ENCODE measurements at regions not wholly inside any gene's neighbourhood (a gene's known extent, or its start where the extent isn't known, plus 50 kb on each side); places are given as distances from the start of the nearest gene placed in this dataset.

DNA sequence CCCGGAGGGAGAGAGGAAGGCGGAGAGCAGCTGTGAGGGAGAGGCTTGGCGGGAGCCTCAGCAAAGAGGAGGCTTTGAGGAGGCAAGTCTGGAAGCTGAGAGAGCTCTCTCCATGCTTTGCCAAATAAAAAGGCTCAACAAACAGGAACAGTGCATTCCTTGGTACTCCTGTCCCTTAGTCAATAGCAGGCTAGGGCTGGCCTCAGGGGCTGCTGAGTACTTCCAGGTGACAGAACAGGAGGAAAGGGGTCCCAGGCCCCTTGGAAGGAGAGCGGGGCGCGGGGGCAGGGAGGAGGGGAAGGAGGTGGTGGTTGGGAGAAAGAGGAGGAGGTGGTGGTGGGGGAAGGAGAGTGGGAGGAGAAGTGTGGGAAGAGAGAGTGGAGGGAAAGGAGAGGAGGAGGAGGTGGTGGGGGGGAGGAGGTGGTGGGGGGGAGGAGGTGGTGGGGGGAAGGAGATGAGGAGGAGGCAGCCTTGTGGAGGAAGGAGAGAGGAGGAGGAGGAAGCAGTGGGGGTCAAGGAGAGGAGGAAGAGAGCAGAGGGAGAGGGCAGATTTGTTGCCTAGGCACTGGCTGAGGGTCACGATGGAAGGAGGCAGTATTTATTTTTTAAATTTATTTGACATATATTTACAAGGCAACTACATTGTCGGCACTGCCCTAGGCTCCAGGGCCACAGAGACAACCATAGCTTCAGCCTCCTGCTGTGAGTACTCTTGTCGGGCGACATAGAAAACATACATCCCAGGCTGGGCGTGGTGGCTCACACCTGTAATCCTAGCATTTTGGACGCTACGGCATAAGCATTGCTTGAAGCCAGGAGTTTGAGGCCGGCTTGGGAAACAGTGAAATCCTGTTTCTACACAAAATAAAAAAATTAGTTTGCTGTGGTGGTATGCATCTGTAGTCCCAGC lies 74.2 kb upstream of the ZBED5 start:
- H3K9me3 ChIP-seq = no peaks in the 10 kb centered on the region
- peak overlapping the region; percentile 86 to 98 (median 92) for H3K27ac ChIP-seq
- WGBS, 5 donors = 22 to 30% (median 28%) methylated on average over 11 to 14 of the region's 14 CpGs
- TF ChIP-seq, protein P1, sequence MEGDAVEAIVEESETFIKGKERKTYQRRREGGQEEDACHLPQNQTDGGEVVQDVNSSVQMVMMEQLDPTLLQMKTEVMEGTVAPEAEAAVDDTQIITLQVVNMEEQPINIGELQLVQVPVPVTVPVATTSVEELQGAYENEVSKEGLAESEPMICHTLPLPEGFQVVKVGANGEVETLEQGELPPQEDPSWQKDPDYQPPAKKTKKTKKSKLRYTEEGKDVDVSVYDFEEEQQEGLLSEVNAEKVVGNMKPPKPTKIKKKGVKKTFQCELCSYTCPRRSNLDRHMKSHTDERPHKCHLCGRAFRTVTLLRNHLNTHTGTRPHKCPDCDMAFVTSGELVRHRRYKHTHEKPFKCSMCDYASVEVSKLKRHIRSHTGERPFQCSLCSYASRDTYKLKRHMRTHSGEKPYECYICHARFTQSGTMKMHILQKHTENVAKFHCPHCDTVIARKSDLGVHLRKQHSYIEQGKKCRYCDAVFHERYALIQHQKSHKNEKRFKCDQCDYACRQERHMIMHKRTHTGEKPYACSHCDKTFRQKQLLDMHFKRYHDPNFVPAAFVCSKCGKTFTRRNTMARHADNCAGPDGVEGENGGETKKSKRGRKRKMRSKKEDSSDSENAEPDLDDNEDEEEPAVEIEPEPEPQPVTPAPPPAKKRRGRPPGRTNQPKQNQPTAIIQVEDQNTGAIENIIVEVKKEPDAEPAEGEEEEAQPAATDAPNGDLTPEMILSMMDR (IDR thresholded peaks at IDR 0.05) = no peak
- TF ChIP-seq EP300 (IDR thresholded peaks at IDR 0.05) (no peak), POLR2AphosphoS5 (IDR thresholded peaks at IDR 0.05) (no peak), POLR2A (IDR thresholded peaks at IDR 0.05) (no peak)
- H3K27me3 ChIP-seq = peaks cover 0 to 22% (median 9%) of the 10 kb centered on the region in 3 donors
- H3K4me1 ChIP-seq = peaks cover 4 to 56% (median 42%) of the 10 kb centered on the region in 4 donors
- intact Hi-C loops (cut with DNase I; ENCODE audit: low total_unique reads) = no loop called here
- no peak for DNase-seq
- peak overlapping the region; percentile 55 to 69 (median 67) for H3K4me3 ChIP-seq
- no peaks in the 10 kb centered on the region for H3K36me3 ChIP-seq

DNA sequence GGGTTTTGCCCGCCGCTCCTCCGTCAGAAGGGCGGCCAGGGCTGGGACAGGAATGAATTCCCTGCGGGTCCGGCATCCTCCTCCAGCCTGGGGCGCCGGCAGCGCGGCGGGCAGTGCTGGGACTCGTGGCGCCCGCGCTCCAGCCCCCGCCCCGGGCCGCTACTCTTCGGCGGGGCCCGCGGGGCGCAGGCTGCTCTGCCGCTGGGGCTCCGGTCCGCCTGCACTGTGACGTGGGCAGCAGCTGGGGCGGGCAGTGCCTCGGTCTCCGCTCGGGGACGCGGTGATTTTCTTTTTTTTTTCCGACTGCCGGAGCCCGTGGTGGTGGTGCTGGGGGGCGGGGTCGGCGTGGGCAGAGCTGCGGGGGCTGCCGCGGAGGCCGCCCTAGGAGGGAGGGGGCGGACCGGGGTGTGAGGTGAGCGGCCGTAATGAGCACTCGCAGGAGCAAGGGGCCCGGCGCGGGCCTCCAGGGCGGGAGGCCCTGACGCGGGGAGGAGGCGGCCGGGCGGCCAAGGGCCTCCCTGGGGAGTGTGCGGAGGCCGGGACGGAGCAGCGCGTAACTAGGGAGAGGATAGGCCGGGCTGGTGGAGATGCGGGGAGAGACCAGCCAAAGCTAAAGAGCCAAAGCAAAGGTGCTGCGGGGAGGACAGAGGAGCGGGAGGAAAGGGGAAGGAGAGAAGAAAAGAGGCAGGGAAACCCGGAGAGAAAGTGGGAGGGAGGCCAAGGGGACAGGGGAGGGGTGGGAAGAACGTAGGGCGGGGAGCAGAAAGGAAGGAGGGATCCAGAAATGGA lies 73.3 kb upstream of the ZBED5 start:
- Histone ChIP-seq H3K36me3 (no peaks in the 10 kb centered on the region), H3K27ac (peak overlapping the region; percentile 86 to 98 (median 92)), H3K4me1 (peaks cover 4 to 58% (median 43%) of the 10 kb centered on the region in 4 donors), H3K27me3 (peaks cover 0 to 22% (median 9%) of the 10 kb centered on the region in 3 donors), H3K9me3 (no peaks in the 10 kb centered on the region), H3K4me3 (peak overlapping the region; percentile 55 to 69 (median 67))
- 0 to 1% (median 1%) methylated on average over 50 to 69 of the region's 69 CpGs for WGBS, 5 donors
- intact Hi-C loops (cut with DNase I; ENCODE audit: low total_unique reads) = no loop called here
- DNase-seq = peak; percentile 53 to 94
- peak; percentile 9 to 30 (median 30) for TF ChIP-seq POLR2AphosphoS5 (IDR thresholded peaks at IDR 0.05)
- no peak for TF ChIP-seq EP300 (IDR thresholded peaks at IDR 0.05)

DNA sequence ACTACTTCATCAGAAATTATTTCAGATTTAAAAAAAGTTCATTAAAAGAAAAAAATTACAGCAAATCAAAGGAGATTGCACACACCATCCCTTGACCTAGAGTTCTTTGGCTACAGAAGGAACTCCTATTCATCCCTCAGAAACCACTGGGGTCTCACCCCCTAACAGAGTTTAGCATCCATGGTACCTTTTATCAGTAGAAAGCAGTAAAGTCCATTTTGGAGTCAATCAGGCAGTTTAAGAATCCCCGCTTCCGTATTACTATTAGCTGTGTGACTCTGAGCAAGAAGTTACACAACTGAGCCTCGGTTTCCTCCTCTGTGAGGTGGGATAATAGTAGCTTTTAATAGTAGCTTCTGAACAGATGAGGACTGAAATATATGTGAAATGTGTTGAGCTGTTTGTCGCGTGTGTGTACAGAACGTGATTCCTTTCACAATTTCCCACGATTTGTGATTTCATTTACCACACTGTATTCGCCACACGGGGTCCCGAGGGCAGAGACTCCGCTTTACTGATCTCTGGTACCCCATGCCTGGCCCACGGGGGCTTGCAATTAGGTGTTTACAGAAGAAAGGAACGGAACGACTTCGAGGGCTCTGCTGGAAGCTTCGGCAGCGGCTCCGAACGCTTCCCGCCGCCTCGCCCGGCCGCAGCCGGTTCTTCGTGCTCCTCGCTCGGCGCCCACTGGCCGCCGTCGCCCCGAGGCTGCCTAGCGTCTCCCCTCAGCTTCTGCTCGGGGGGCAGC lies 72.5 kb upstream of the ZBED5 start:
- peaks cover 0 to 22% (median 9%) of the 10 kb centered on the region in 3 donors for H3K27me3 ChIP-seq
- H3K9me3 ChIP-seq = no peaks in the 10 kb centered on the region
- no peak for DNase-seq
- intact Hi-C loops (cut with DNase I; ENCODE audit: low total_unique reads) = no loop called here
- no peaks in the 10 kb centered on the region for H3K36me3 ChIP-seq
- H3K4me1 ChIP-seq = peaks cover 4 to 58% (median 43%) of the 10 kb centered on the region in 4 donors
- peak overlapping the region; percentile 55 to 69 (median 67) for H3K4me3 ChIP-seq
- peak overlapping the region; percentile 86 to 98 (median 92) for H3K27ac ChIP-seq
- TF ChIP-seq, protein P1 (IDR thresholded peaks at IDR 0.05) = no peak
- TF ChIP-seq POLR2AphosphoS5 (IDR thresholded peaks at IDR 0.05) = no peak
- TF ChIP-seq EP300 (IDR thresholded peaks at IDR 0.05) = no peak
- no peak for TF ChIP-seq POLR2A (IDR thresholded peaks at IDR 0.05)
- WGBS, 5 donors = 5 to 10% (median 9%) methylated on average over 31 to 35 of the region's 35 CpGs

DNA sequence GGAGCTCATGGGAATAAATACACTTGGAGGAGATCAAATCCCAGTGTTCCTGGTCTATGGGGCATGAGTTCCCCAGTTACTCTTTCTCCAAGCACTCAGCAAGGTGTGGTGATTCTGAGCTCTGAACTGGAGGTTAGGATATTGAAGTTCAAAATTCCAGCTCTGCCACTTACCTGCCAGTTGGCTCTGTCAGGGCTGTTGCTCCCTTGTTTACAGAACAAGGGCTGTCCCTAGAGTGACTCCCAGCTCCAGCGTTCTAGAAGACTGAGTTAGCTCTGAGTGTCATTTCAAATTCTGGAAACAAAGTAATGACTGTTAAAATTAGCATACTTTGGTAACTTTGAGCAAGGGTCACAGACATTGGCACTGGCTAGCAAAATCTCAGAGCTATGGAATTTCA lies 69.7 kb upstream of the ZBED5 start:
- H3K4me3 ChIP-seq = no peak overlapping the region
- peak in 1 of 2 donors; percentile 47 for DNase-seq
- no peak for TF ChIP-seq EP300 (IDR thresholded peaks at IDR 0.05)
- peak in 1 of 3 donors; percentile 33 for TF ChIP-seq POLR2AphosphoS5 (IDR thresholded peaks at IDR 0.05)
- peaks cover 0 to 15% (median 9%) of the 10 kb centered on the region in 3 donors for H3K27me3 ChIP-seq
- H3K27ac ChIP-seq = peak overlapping the region in 3 of 5 donors; percentile 33 to 62 (median 37)
- no peaks in the 10 kb centered on the region for H3K9me3 ChIP-seq
- intact Hi-C loops (cut with DNase I; ENCODE audit: low total_unique reads) = no loop called here
- peaks cover 4 to 38% (median 27%) of the 10 kb centered on the region in 4 donors for H3K4me1 ChIP-seq
- WGBS, 5 donors = 7 to 25% (median 20%) methylated on average over 1 of the region's 1 CpG
- H3K36me3 ChIP-seq = no peaks in the 10 kb centered on the region

Data from stomach (tissue), 8 donors.